ENCODE measurements at regions not wholly inside any gene's neighbourhood (a gene's known extent, or its start where the extent isn't known, plus 50 kb on each side); places are given as distances from the start of the nearest gene placed in this dataset.

DNA sequence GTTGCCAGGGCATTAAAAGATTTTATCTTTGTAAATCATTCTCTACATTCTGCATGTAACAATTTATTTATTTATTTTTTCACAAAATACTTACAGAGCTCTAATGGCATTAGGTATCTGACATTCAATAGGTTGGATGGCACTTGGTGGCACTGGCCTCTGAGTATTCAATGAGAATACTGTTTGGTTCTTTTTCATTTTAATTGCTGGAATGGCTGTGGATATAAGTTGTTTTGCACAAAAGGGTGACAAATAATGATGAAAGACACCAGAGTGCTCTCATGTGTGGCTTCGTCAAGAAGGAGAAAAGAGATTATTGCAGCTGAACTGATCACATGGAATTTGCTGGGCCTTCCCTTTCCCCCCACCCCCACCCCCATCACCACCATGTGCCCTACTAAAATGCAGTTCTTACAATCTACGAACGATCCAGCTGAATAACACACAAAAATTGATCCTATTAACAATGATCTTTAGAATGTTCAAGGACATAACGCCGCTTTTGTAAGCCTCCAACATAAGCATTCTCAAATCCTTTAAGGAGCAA lies 195.2 kb upstream of the POU3F2 start:
- TF ChIP-seq, protein P1, sequence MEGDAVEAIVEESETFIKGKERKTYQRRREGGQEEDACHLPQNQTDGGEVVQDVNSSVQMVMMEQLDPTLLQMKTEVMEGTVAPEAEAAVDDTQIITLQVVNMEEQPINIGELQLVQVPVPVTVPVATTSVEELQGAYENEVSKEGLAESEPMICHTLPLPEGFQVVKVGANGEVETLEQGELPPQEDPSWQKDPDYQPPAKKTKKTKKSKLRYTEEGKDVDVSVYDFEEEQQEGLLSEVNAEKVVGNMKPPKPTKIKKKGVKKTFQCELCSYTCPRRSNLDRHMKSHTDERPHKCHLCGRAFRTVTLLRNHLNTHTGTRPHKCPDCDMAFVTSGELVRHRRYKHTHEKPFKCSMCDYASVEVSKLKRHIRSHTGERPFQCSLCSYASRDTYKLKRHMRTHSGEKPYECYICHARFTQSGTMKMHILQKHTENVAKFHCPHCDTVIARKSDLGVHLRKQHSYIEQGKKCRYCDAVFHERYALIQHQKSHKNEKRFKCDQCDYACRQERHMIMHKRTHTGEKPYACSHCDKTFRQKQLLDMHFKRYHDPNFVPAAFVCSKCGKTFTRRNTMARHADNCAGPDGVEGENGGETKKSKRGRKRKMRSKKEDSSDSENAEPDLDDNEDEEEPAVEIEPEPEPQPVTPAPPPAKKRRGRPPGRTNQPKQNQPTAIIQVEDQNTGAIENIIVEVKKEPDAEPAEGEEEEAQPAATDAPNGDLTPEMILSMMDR (conservative IDR thresholded peaks at IDR 0.05; ENCODE audit: low read depth, low read length) = no peak
- no peak overlapping the region for H3K4me3 ChIP-seq (ENCODE audit: low read depth, low read length)
- DNase-seq (ENCODE audit: low read depth) = no peak

DNA sequence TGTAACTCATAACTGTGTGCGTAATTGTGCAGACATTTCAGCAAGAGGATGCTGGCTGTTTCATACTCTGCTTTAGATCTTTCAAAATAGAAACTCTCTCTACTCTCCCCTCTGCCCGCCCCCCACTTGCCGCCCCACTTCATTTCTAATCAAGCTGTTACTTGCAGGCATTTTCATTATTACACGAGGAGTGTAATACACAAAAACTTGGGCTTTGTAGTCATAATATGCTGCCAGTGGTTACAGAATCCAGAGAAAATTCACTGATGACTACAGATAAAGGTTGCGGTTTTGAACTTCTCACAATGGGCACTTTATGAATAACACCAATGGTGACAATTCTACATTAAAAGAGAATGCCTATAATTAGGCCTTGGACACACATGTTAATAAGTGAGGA lies 194.0 kb upstream of the POU3F2 start:
- no peak for DNase-seq (ENCODE audit: low read depth)
- H3K4me3 ChIP-seq (ENCODE audit: low read depth, low read length) = no peak overlapping the region
- TF ChIP-seq, protein P1 (conservative IDR thresholded peaks at IDR 0.05; ENCODE audit: low read depth, low read length) = no peak

DNA sequence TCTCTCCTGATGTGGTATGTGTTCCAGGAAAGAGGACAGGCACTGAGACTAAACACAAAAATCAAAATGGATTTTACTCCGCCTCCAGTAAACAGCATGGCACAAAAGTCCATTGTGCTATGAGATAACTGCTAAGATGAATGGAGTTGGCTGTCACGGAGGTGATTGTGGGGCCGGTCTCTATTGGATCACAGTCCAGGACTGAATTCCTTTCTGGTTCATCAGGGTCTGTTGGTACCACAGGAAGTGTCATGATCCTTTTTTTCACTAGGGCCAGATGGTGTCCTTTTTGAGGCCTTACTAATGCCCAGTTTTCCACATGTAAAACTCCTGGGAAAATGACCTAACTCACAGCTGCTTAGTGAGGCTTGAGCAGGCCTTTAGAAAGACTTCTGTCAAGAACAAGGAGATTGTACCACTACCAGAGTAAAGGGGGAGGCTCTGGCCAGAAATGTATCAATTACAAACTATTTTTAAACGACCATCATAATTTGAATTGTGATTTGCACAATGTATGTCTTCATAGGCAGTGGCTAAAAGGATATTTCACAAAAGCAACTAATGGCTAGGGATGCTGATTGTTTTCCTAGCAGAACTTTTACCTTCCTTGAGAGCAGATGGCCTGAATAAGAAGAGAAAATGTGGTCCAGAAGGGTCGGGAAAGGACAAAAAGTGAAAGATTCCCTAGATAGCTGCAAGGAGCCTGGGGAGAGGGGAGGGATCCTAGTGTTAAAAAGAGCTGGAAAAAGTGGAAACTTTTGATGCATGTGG lies 192.2 kb upstream of the POU3F2 start:
- H3K4me3 ChIP-seq (ENCODE audit: low read depth, low read length) = no peak overlapping the region
- TF ChIP-seq, protein P1 (conservative IDR thresholded peaks at IDR 0.05; ENCODE audit: low read depth, low read length) = no peak
- no peak for DNase-seq (ENCODE audit: low read depth)

GRCh38 chr6:98644063-98644462 lies 190.3 kb upstream of the POU3F2 start:
- DNase-seq (ENCODE audit: low read depth) = no peak
- TF ChIP-seq, protein P1 (conservative IDR thresholded peaks at IDR 0.05; ENCODE audit: low read depth, low read length) = no peak
- no peak overlapping the region for H3K4me3 ChIP-seq (ENCODE audit: low read depth, low read length)

DNA sequence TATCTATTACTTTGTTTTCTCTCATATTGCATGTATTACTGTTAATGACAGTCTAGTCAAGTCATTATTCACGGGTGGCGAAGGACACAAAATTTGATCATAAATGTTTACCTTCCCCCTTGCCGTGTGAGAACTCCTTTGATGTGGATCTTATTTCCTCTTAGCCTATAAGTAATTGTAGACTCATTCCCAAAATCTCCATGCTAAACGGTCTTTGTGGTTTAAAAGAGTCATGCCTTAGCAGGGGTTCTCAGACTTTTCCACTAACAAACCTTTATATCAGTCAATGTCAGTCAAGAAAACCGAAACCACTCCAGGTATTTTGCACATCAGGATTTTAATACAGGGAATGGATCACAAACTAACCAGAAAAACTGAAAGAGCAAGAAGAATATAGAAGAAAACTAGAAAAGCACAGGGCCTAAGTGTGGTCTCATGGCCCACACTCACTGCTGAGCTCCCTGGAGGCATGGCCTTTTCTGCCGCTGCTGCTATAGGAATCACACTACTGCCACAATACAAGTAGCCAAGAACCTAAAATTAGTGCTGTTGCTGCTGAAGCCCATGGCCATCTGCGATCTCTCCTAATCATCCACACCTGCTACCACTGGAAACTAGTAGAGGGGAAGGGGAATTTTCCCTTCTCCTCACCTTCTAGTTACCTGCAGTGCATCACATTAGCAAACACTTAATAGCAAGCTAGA lies 186.0 kb upstream of the POU3F2 start:
- TF ChIP-seq, protein P1 (conservative IDR thresholded peaks at IDR 0.05; ENCODE audit: low read depth, low read length) = no peak
- DNase-seq (ENCODE audit: low read depth) = no peak

DNA sequence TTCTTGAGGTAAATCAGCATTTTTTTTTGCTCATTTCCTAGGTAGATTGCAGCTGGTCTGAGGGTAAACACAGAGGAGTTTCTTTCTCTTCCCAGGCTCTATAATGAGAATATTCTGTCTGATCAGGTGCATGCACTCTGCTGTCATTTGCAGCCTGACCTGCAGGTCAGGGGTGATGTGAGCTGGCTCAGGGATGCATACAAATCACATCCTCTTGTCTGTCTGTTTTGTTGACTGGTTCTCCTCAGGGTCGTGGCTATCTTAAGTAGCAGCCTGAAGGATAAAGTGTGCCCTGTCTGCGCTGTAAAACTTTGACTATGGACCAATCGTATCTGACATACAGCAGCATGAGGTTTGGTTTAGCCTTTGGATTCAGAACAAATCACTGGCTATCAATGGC lies 183.4 kb upstream of the POU3F2 start:
- H3K4me3 ChIP-seq (ENCODE audit: low read depth, low read length) = no peak overlapping the region
- TF ChIP-seq, protein P1 (conservative IDR thresholded peaks at IDR 0.05; ENCODE audit: low read depth, low read length) = no peak
- no peak for DNase-seq (ENCODE audit: low read depth)

More for the DNA sequence above, 186.0 kb upstream of the POU3F2 start:
- no peak overlapping the region for H3K4me3 ChIP-seq (ENCODE audit: low read depth, low read length)

All from choroid plexus epithelial cell (primary cell).